Panc1 (cell line): ENCODE measurements at regions not wholly inside any gene's neighbourhood (a gene's known extent, or its start where the extent isn't known, plus 50 kb on each side); places are given as distances from the start of the nearest gene placed in this dataset.
"Not testable (repeated sequence)": the region's sequence is repeated elsewhere in the genome, so short reads cannot be mapped to it uniquely, and the experiment has no call there.

ENCODE experiments used
- ATAC-seq: fragments of 200-7000 bp; cut with Tn5 transposase; 2 replicates; pipeline ENCODE4 v1.9.1; 2020; ENCODE audit warnings: mild to moderate bottlenecking, moderate library complexity
- BruUV-seq: library from RNA; stranded (reverse); fragments of 400-500 nt; replicated peaks from 2 replicates; lab custom pipeline; 2021; lab: Mats Ljungman, UMichigan
- CTCF ChIA-PET: fragments of 300-600 bp; sonication (Branson Sonifier 250); formaldehyde crosslinking; loops from one replicate; lab custom pipeline; 2022; ENCODE audit warnings: antibody characterized with exemption; lab: Charles Lee
- POLR2A ChIA-PET: fragments of 300-600 bp; sonication (Branson Sonifier 250); formaldehyde crosslinking; loops from one replicate; lab custom pipeline; 2022; ENCODE audit warnings: antibody characterized with exemption; lab: Charles Lee
- DNase-seq: peaks from one replicate; pipeline ENCODE4 v3.0.0-alpha.2; 2010; ENCODE audit warnings: low read depth, low spot score
- H3K27ac ChIP-seq: 2 replicates; pipeline ENCODE4 v1.5.1; 2011; ENCODE audit warnings: mild to moderate bottlenecking, low read length, inconsistent platforms
- H3K27me3 ChIP-seq: fragments of 200-500 bp; sonication (Bioruptor generic); 2 replicates; pipeline ENCODE4 v1.6.0; 2014; ENCODE audit warnings: low read length, inconsistent platforms; ENCODE audit not compliant: control insufficient read depth, insufficient read depth
- H3K36me3 ChIP-seq: fragments of 200-500 bp; sonication (Bioruptor generic); 2 replicates; pipeline ENCODE4 v1.5.1; 2014; ENCODE audit warnings: inconsistent platforms, mild to moderate bottlenecking, low read length, moderate library complexity; ENCODE audit not compliant: control insufficient read depth, insufficient read depth
- H3K4me1 ChIP-seq: 2 replicates; pipeline ENCODE4 v1.5.1; 2011; ENCODE audit warnings: inconsistent platforms, mild to moderate bottlenecking, low read length, moderate library complexity; ENCODE audit not compliant: control insufficient read depth, insufficient read depth
- H3K4me3 ChIP-seq, 2 experiments: 2 replicates each; pipeline ENCODE4 v1.5.1; 2011 to 2012; ENCODE audit warnings: low read depth in 2 of 2, low read length in 2 of 2, mild to moderate bottlenecking in 2 of 2, inconsistent platforms in 1 of 2, moderate library complexity in 1 of 2
- H3K9me3 ChIP-seq: fragments of 200-500 bp; sonication (Bioruptor generic); 2 replicates; pipeline ENCODE4 v1.5.1; 2014; ENCODE audit warnings: low read depth, mild to moderate bottlenecking, inconsistent platforms, low read length, moderate library complexity; ENCODE audit not compliant: control insufficient read depth, insufficient read depth
- POLR2AphosphoS5 ChIP-seq: IDR thresholded peaks from 2 replicates; pipeline ENCODE4 v1.6.1; 2012; ENCODE audit warnings: mild to moderate bottlenecking, low read depth, low read length, moderate library complexity
- SIN3A ChIP-seq: IDR thresholded peaks from 2 replicates; pipeline ENCODE4 v1.6.1; 2012; ENCODE audit warnings: low read depth, mild to moderate bottlenecking, low read length, moderate library complexity, borderline replicate concordance; ENCODE audit not compliant: insufficient read depth
- in situ Hi-C: cut with HindIII; loops from 2 replicates; pipeline ENCODE4 v1.10.0; 2016; ENCODE audit warnings: low sequenced_read_pairs, low pct_unique_long_range_greater_than_20kb
- intact Hi-C: fragments of 100-400 bp; cut with micrococcal nuclease; formaldehyde crosslinking; loops from one replicate; pipeline ENCODE4 v1.10.0; 2022; ENCODE audit not compliant: unreplicated experiment
- TF ChIP-seq, protein P1 (sequence below), 2 experiments: IDR thresholded peaks; 2 replicates each; pipeline ENCODE4 v1.6.1; 2011 to 2012; ENCODE audit warnings: low read depth in 2 of 2, control low read depth in 1 of 2, low read length in 1 of 2, mild to moderate bottlenecking in 1 of 2, moderate library complexity in 1 of 2; ENCODE audit not compliant: insufficient read depth in 1 of 2
- TF ChIP-seq, protein P2 (sequence below): fragments of 450-650 bp; IDR thresholded peaks from 2 replicates; pipeline ENCODE4 v1.5.1; 2017; ENCODE audit warnings: mild to moderate bottlenecking

DNA sequence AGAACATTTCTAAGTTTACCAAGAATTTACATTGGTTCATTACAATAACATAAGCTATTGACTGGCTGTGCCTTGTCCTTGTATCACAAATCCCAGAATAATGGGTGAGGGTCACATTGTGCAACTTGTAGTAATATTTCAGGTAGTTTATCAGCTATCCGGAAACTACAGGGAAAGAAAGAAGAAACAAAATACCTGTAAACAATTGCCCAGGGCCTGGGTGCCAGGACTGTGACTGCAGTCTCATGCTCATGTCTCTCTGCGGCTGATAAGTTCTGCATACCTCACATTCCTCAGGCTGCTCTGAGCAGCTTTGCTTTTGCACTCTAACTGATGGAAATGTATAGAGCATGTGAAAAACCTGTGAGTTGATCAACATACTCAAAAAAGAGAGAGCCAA is 131.8 kb upstream of the TRIM24 start:
- no peak for ATAC-seq
- in situ Hi-C loops: no loop called here
- Histone ChIP-seq H3K4me3 (no peak overlapping the region), H3K9me3 (no peaks in the 10 kb centered on the region), H3K4me1 (no peaks in the 10 kb centered on the region), H3K36me3 (no peaks in the 10 kb centered on the region), H3K27me3 (no peaks in the 10 kb centered on the region), H3K27ac (no peak overlapping the region)
- no peak for DNase-seq
- CTCF ChIA-PET: no interaction called here
- TF ChIP-seq, protein P1, sequence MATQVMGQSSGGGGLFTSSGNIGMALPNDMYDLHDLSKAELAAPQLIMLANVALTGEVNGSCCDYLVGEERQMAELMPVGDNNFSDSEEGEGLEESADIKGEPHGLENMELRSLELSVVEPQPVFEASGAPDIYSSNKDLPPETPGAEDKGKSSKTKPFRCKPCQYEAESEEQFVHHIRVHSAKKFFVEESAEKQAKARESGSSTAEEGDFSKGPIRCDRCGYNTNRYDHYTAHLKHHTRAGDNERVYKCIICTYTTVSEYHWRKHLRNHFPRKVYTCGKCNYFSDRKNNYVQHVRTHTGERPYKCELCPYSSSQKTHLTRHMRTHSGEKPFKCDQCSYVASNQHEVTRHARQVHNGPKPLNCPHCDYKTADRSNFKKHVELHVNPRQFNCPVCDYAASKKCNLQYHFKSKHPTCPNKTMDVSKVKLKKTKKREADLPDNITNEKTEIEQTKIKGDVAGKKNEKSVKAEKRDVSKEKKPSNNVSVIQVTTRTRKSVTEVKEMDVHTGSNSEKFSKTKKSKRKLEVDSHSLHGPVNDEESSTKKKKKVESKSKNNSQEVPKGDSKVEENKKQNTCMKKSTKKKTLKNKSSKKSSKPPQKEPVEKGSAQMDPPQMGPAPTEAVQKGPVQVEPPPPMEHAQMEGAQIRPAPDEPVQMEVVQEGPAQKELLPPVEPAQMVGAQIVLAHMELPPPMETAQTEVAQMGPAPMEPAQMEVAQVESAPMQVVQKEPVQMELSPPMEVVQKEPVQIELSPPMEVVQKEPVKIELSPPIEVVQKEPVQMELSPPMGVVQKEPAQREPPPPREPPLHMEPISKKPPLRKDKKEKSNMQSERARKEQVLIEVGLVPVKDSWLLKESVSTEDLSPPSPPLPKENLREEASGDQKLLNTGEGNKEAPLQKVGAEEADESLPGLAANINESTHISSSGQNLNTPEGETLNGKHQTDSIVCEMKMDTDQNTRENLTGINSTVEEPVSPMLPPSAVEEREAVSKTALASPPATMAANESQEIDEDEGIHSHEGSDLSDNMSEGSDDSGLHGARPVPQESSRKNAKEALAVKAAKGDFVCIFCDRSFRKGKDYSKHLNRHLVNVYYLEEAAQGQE (IDR thresholded peaks at IDR 0.05; ENCODE audit: insufficient read depth in 1 of 2, low read depth in 2 of 2, low read length in 1 of 2): no peak
- no peak for TF ChIP-seq SIN3A
- TF ChIP-seq POLR2AphosphoS5: no peak
- TF ChIP-seq, protein P2, sequence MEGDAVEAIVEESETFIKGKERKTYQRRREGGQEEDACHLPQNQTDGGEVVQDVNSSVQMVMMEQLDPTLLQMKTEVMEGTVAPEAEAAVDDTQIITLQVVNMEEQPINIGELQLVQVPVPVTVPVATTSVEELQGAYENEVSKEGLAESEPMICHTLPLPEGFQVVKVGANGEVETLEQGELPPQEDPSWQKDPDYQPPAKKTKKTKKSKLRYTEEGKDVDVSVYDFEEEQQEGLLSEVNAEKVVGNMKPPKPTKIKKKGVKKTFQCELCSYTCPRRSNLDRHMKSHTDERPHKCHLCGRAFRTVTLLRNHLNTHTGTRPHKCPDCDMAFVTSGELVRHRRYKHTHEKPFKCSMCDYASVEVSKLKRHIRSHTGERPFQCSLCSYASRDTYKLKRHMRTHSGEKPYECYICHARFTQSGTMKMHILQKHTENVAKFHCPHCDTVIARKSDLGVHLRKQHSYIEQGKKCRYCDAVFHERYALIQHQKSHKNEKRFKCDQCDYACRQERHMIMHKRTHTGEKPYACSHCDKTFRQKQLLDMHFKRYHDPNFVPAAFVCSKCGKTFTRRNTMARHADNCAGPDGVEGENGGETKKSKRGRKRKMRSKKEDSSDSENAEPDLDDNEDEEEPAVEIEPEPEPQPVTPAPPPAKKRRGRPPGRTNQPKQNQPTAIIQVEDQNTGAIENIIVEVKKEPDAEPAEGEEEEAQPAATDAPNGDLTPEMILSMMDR: no peak
- POLR2A ChIA-PET: no interaction called here
- BruUV-seq: no TSS peak
- intact Hi-C loops: no loop called here

DNA sequence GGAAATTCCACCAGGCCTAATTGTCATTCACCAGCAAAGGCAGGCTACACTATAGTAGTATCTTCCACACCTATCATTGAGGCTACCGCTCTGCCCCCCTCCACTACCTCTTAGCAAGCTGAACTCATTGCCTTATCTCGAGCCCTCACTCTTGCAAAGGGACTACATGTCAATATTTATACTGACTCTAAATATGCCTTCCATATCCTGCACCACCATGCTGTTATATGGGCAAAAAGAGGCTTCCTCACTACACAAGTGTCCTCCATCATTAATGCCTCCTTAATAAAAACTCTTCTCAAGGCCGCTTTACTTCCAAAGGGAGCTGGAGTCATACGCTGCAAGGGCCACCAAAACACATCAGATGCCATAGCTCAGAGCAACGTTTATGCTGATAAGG is 127.2 kb upstream of the TRIM24 start:
- POLR2A ChIA-PET, ATAC-seq, in situ Hi-C loops, H3K4me3 ChIP-seq, H3K27ac ChIP-seq, CTCF ChIA-PET, H3K27me3 ChIP-seq, H3K9me3 ChIP-seq, H3K36me3 ChIP-seq, intact Hi-C loops, BruUV-seq, DNase-seq, H3K4me1 ChIP-seq: not testable (repeated sequence)

DNA sequence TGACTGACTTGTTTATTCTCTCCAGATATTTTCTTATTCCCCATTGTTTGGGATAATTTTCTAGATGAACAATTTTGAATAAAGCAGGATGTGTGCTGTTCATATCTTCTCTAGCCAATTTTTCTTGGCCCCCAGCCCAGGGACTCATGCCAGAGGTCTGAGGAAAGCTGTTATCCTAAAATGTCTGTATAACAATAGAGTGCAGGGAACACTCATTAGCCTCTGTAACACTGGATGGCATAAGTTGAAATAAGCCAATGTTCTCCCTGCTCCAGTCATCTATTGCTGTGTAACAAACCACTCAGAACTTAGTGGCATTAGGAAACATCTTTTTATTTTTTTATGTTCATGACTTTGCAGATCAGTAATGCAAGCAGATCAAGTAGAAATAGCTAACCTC is 121.7 kb upstream of the TRIM24 start:
- TF ChIP-seq SIN3A (no peak), POLR2AphosphoS5 (no peak)
- TF ChIP-seq, protein P2: no peak
- TF ChIP-seq, protein P1 (IDR thresholded peaks at IDR 0.05; ENCODE audit: insufficient read depth in 1 of 2, low read depth in 2 of 2, low read length in 1 of 2): no peak
- Histone ChIP-seq H3K4me3 (no peak overlapping the region), H3K4me1 (no peaks in the 10 kb centered on the region), H3K27ac (no peak overlapping the region), H3K27me3 (no peaks in the 10 kb centered on the region), H3K9me3 (peaks cover 5% of the 10 kb centered on the region; the same call in 1 of the 2 replicates), H3K36me3 (no peaks in the 10 kb centered on the region)
- DNase-seq (no peak), ATAC-seq (no peak)
- in situ Hi-C loops (no loop called here), intact Hi-C loops (no loop called here)
- ChIA-PET POLR2A (no interaction called here), CTCF (no interaction called here)
- BruUV-seq: no TSS peak

DNA sequence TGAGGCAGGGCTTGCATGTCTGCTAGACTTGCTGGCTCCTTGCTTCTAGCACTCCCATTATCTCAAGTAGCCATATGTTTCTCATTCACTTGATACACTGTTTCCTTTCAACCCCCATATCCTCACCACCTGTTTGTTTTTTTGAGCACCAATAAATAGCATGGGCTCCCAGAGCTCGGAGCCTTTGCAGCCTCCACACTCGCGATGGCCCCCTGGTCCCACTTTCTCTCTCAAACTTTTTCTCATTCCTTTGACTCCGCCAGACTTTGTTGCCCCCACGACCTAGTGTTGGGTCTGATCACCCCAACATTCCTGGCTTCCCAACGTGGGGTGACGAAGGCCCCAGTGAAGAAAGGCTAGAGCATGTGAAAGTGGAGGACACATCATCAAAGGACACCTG is 120.8 kb upstream of the TRIM24 start:
- DNase-seq, H3K36me3 ChIP-seq, POLR2A ChIA-PET, CTCF ChIA-PET, ATAC-seq, intact Hi-C loops, H3K4me3 ChIP-seq, H3K27me3 ChIP-seq, BruUV-seq, H3K27ac ChIP-seq, in situ Hi-C loops, H3K4me1 ChIP-seq, H3K9me3 ChIP-seq: not testable (repeated sequence)
